ENCODE measurements at regions not wholly inside any gene's neighbourhood (a gene's known extent, or its start where the extent isn't known, plus 50 kb on each side); places are given as distances from the start of the nearest gene placed in this dataset.

DNA sequence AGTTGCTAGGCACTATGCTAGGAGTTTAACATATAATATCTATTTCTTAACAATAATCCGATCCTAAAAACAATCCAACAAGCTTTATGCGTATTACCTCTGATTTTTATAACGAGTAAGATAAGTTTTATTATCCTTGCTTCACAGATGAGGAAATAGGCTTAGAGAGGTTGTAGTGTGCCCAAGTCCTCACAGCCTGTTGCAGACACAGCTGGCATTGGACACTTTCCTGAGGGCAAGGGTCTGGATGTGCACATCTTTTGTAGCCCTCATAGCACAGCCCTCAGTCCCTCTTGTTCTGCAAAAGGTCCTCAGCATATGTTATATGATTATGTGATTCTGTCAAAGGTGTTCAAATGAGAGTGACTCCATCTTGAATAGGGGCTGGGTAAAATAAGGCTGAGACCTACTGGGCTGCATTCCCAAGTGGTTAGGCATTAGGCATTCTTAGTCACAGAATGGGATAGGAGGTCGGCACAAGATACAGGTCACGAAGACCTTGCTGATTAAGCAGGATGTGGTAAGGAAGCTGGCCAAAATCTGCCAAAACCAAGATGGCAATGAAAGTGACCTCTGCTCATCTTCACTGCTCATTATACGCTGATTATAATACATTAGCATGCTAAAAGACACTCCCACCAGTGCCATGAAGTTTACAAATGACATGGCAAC lies 75.7 kb upstream of the F3 start:
- 72% methylated on average over 6 of the region's 6 CpGs for WGBS
- H3K27me3 ChIP-seq (ENCODE audit: control insufficient read depth in 4 of 4, insufficient read depth in 4 of 4, low read length in 3 of 4) = peaks cover 0 to 2% (median 0%) of the 10 kb centered on the region in 4 donors
- no peak overlapping the region for H3K9ac ChIP-seq (ENCODE audit: low read depth in 1 of 2, low read length in 2 of 2)
- no peaks in the 10 kb centered on the region for H3K9me3 ChIP-seq (ENCODE audit: control insufficient read depth in 4 of 4, low read length in 3 of 4)
- no peaks in the 10 kb centered on the region for H3K36me3 ChIP-seq (ENCODE audit: control insufficient read depth in 4 of 4, insufficient read depth in 3 of 4, low read depth in 1 of 4, low read length in 3 of 4)
- TF ChIP-seq MAX (IDR thresholded peaks at IDR 0.05) = no peak
- no peak for TF ChIP-seq RAD21 (IDR thresholded peaks at IDR 0.05)
- TF ChIP-seq NR2F2 (IDR thresholded peaks at IDR 0.05) = no peak
- no peak for TF ChIP-seq CTCF (IDR thresholded peaks at IDR 0.05; ENCODE audit: low read depth, low read length, missing input control)
- TF ChIP-seq, protein P1, sequence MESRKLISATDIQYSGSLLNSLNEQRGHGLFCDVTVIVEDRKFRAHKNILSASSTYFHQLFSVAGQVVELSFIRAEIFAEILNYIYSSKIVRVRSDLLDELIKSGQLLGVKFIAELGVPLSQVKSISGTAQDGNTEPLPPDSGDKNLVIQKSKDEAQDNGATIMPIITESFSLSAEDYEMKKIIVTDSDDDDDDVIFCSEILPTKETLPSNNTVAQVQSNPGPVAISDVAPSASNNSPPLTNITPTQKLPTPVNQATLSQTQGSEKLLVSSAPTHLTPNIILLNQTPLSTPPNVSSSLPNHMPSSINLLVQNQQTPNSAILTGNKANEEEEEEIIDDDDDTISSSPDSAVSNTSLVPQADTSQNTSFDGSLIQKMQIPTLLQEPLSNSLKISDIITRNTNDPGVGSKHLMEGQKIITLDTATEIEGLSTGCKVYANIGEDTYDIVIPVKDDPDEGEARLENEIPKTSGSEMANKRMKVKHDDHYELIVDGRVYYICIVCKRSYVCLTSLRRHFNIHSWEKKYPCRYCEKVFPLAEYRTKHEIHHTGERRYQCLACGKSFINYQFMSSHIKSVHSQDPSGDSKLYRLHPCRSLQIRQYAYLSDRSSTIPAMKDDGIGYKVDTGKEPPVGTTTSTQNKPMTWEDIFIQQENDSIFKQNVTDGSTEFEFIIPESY (IDR thresholded peaks at IDR 0.05) = no peak
- no peak for TF ChIP-seq HNF4G (IDR thresholded peaks at IDR 0.05)
- TF ChIP-seq HNF4A (conservative IDR thresholded peaks at IDR 0.05) = no peak
- no peak for TF ChIP-seq RXRA (IDR thresholded peaks at IDR 0.05)
- no peak for TF ChIP-seq ATF3 (IDR thresholded peaks at IDR 0.05)
- no peak for TF ChIP-seq REST (IDR thresholded peaks at IDR 0.05)
- TF ChIP-seq FOXA1 (IDR thresholded peaks at IDR 0.05) = no peak
- no peak for TF ChIP-seq JUND (IDR thresholded peaks at IDR 0.05)
- TF ChIP-seq EGR1 (IDR thresholded peaks at IDR 0.05; ENCODE audit: low read depth in 2 of 2) = no peak
- TF ChIP-seq YY1 (IDR thresholded peaks at IDR 0.05) = no peak
- no peak for TF ChIP-seq TAF1 (conservative IDR thresholded peaks at IDR 0.05)
- no peak for DNase-seq (ENCODE audit: low spot score)
- H3K4me3 ChIP-seq (ENCODE audit: low read depth in 1 of 3, low read length in 3 of 3) = no peak overlapping the region
- H3K27ac ChIP-seq (ENCODE audit: low read depth in 1 of 2, low read length in 2 of 2) = no peak overlapping the region
- H3K4me1 ChIP-seq (ENCODE audit: control insufficient read depth in 4 of 4, insufficient read depth in 4 of 4, low read length in 3 of 4) = no peaks in the 10 kb centered on the region

- WGBS = 90% methylated on average over 2 of the region's 2 CpGs
- Histone ChIP-seq H3K27me3 (ENCODE audit: control insufficient read depth in 4 of 4, insufficient read depth in 4 of 4, low read length in 3 of 4) (peaks cover 0 to 2% (median 0%) of the 10 kb centered on the region in 4 donors), H3K36me3 (ENCODE audit: control insufficient read depth in 4 of 4, insufficient read depth in 3 of 4, low read depth in 1 of 4, low read length in 3 of 4) (no peaks in the 10 kb centered on the region), H3K27ac (ENCODE audit: low read depth in 1 of 2, low read length in 2 of 2) (no peak overlapping the region), H3K9ac (ENCODE audit: low read depth in 1 of 2, low read length in 2 of 2) (no peak overlapping the region), H3K4me1 (ENCODE audit: control insufficient read depth in 4 of 4, insufficient read depth in 4 of 4, low read length in 3 of 4) (no peaks in the 10 kb centered on the region), H3K9me3 (ENCODE audit: control insufficient read depth in 4 of 4, low read length in 3 of 4) (no peaks in the 10 kb centered on the region), H3K4me3 (ENCODE audit: low read depth in 1 of 3, low read length in 3 of 3) (no peak overlapping the region)
- DNase-seq (ENCODE audit: low spot score) = no peak
- TF ChIP-seq RXRA (IDR thresholded peaks at IDR 0.05) (no peak), EGR1 (IDR thresholded peaks at IDR 0.05; ENCODE audit: low read depth in 2 of 2) (no peak), RAD21 (IDR thresholded peaks at IDR 0.05) (no peak), FOXA1 (IDR thresholded peaks at IDR 0.05) (no peak), CTCF (IDR thresholded peaks at IDR 0.05; ENCODE audit: low read depth, low read length, missing input control) (no peak), ATF3 (IDR thresholded peaks at IDR 0.05) (no peak), JUND (IDR thresholded peaks at IDR 0.05) (no peak), HNF4A (conservative IDR thresholded peaks at IDR 0.05) (no peak), YY1 (IDR thresholded peaks at IDR 0.05) (no peak), FOXA2 (IDR thresholded peaks at IDR 0.05) (no peak), MAX (IDR thresholded peaks at IDR 0.05) (no peak), SP1 (IDR thresholded peaks at IDR 0.05) (no peak), NR2F2 (IDR thresholded peaks at IDR 0.05) (no peak)
- TF ChIP-seq, protein P1 (IDR thresholded peaks at IDR 0.05) = no peak
Observed at GRCh38 chr1:94616506-94616905, 74.9 kb upstream of the F3 start.

All from liver (tissue), 8 donors.